ENCODE measurements at regions not wholly inside any gene's neighbourhood (a gene's known extent, or its start where the extent isn't known, plus 50 kb on each side); places are given as distances from the start of the nearest gene placed in this dataset.
"Not testable (repeated sequence)": the region's sequence is repeated elsewhere in the genome, so short reads cannot be mapped to it uniquely, and the experiment has no call there.

DNA sequence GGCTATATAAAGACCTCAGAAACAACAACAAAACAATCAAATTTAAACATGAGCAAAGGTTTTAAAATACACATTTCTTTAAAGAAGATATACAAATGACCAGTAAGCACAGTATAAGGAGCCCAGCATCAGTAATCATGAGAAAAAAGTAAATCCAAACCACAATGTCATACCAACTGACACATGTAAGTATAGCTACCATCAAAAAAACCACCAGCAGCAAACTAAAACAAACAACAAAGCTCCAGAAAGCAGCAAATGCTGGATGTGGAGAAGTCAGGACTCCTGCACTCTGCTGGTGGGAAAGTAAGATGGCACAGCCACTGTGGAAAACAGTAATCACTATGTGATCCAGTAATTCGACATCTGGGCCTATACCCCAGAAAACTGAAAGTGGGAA, 368.5 kb downstream of the CDY2B start:
- TF ChIP-seq, protein P1, sequence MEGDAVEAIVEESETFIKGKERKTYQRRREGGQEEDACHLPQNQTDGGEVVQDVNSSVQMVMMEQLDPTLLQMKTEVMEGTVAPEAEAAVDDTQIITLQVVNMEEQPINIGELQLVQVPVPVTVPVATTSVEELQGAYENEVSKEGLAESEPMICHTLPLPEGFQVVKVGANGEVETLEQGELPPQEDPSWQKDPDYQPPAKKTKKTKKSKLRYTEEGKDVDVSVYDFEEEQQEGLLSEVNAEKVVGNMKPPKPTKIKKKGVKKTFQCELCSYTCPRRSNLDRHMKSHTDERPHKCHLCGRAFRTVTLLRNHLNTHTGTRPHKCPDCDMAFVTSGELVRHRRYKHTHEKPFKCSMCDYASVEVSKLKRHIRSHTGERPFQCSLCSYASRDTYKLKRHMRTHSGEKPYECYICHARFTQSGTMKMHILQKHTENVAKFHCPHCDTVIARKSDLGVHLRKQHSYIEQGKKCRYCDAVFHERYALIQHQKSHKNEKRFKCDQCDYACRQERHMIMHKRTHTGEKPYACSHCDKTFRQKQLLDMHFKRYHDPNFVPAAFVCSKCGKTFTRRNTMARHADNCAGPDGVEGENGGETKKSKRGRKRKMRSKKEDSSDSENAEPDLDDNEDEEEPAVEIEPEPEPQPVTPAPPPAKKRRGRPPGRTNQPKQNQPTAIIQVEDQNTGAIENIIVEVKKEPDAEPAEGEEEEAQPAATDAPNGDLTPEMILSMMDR (IDR thresholded peaks at IDR 0.05; ENCODE audit: extremely low read depth in 1 of 2, insufficient read depth in 1 of 2, low read depth in 1 of 2, low read length in 2 of 2) = not testable (repeated sequence)
- not testable (repeated sequence) for TF ChIP-seq POLR2A (IDR thresholded peaks at IDR 0.05; ENCODE audit: low read depth, low read length)
- TF ChIP-seq, protein P2, sequence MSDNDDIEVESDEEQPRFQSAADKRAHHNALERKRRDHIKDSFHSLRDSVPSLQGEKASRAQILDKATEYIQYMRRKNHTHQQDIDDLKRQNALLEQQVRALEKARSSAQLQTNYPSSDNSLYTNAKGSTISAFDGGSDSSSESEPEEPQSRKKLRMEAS (IDR thresholded peaks at IDR 0.05; ENCODE audit: insufficient read depth, insufficient read length) = not testable (repeated sequence)
